H7 (cell line): ENCODE measurements at regions not wholly inside any gene's neighbourhood (a gene's known extent, or its start where the extent isn't known, plus 50 kb on each side); places are given as distances from the start of the nearest gene placed in this dataset.
"Not testable (repeated sequence)": the region's sequence is repeated elsewhere in the genome, so short reads cannot be mapped to it uniquely, and the experiment has no call there.

ENCODE experiments used
- DNase-seq: peaks from one replicate; pipeline ENCODE4 v3.0.0; 2012
- H3K27me3 ChIP-seq: 2 replicates; pipeline ENCODE4 v1.6.0; 2011; ENCODE audit warnings: mild to moderate bottlenecking, low read length; ENCODE audit not compliant: control insufficient read depth, insufficient read depth
- H3K36me3 ChIP-seq: replicated peaks from 2 replicates; pipeline ENCODE4 v1.5.1; 2011; ENCODE audit warnings: low read length; ENCODE audit not compliant: control insufficient read depth, insufficient read depth
- H3K4me3 ChIP-seq: 2 replicates; pipeline ENCODE4 v1.5.1; 2011; ENCODE audit warnings: low read depth, mild to moderate bottlenecking, control low read depth, low read length, moderate library complexity; ENCODE audit not compliant: insufficient read depth

GRCh38 chr2:36302911-36303310, 52.7 kb upstream of the CRIM1 start:
- DNase-seq: no peak
- no peak overlapping the region for H3K4me3 ChIP-seq
- no peaks in the 10 kb centered on the region for H3K27me3 ChIP-seq
- H3K36me3 ChIP-seq: no peaks in the 10 kb centered on the region

- DNase-seq: no peak
- Histone ChIP-seq H3K27me3 (no peaks in the 10 kb centered on the region), H3K36me3 (no peaks in the 10 kb centered on the region), H3K4me3 (no peak overlapping the region)
These were observed 53.7 kb upstream of the CRIM1 start for GRCh38 chr2:36301843-36302242.

DNA sequence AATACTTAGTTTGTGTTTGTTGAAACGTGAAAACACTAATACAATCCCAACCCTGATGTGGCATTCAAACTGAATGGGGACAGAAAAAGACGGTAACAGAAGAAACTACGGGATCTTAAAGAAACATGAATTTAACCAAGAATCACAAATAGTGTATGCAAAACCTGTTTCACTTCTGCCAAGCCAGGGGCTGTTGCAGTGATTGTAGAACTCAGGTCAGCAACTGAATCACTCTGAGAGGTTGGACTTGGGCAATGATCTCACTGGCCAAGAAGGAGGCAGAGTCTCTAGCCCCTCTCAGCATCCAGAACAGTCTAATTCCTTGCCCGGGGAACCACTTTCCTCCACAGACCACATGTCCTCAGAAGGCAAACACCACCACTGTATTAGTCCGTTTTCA, 54.9 kb upstream of the CRIM1 start:
- Histone ChIP-seq H3K27me3 (no peaks in the 10 kb centered on the region), H3K4me3 (no peak overlapping the region), H3K36me3 (no peaks in the 10 kb centered on the region)
- no peak for DNase-seq

- DNase-seq: peak; percentile 13
- no peak overlapping the region for H3K4me3 ChIP-seq
- no peaks in the 10 kb centered on the region for H3K36me3 ChIP-seq
- H3K27me3 ChIP-seq: no peaks in the 10 kb centered on the region
These were observed 58.8 kb upstream of the CRIM1 start for GRCh38 chr2:36296798-36297197.

GRCh38 chr2:36294316-36294721, 61.3 kb upstream of the CRIM1 start:
- Histone ChIP-seq H3K27me3 (no peaks in the 10 kb centered on the region), H3K4me3 (no peak overlapping the region), H3K36me3 (no peaks in the 10 kb centered on the region)
- no peak for DNase-seq

GRCh38 chr2:36290306-36290856, 65.2 kb upstream of the CRIM1 start:
- no peak overlapping the region for H3K4me3 ChIP-seq
- H3K36me3 ChIP-seq: no peaks in the 10 kb centered on the region
- no peak for DNase-seq
- no peaks in the 10 kb centered on the region for H3K27me3 ChIP-seq

GRCh38 chr2:36289731-36290130, 65.8 kb upstream of the CRIM1 start:
- DNase-seq: no peak
- Histone ChIP-seq H3K4me3 (no peak overlapping the region), H3K36me3 (no peaks in the 10 kb centered on the region), H3K27me3 (no peaks in the 10 kb centered on the region)

- Histone ChIP-seq H3K27me3 (no peaks in the 10 kb centered on the region), H3K36me3 (no peaks in the 10 kb centered on the region)
- no peak for DNase-seq
These were observed 68.0 kb upstream of the CRIM1 start for GRCh38 chr2:36287363-36288275.

GRCh38 chr2:36279506-36279905, 76.1 kb upstream of the CRIM1 start:
- not testable (repeated sequence) for H3K4me3 ChIP-seq, H3K27me3 ChIP-seq, DNase-seq, H3K36me3 ChIP-seq

More at GRCh38 chr2:36287363-36288275, 68.0 kb upstream of the CRIM1 start:
- H3K4me3 ChIP-seq: no peak overlapping the region

DNA sequence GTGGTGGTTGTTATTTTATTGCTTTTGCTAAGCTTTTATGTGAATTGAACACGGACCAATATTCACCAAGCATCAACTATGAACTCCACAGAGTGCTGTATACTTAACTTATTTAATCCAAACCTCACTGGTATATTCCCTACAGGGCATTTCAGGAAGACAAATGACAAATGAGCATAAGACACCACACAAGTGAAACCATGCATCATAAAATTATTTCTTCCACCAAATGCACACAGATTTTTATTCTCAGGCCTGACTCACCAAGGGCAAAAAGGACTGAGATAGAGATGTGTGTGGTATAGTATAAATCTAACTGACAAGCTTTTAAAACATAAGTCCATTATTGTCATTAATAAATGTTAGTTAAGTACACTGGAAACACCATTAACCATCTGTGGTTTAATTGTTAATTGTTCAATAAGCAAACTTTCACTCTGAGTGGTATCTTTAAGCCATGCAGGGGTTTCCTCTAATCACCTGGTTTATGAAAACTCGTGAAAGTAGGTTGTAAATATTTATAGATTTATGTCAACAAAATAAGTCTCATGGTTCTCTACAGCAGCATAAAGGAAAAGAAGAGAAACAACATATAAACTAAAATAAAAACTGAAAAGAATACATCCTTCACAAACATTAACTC, 77.6 kb upstream of the CRIM1 start:
- no peak for DNase-seq
- Histone ChIP-seq H3K36me3 (no peaks in the 10 kb centered on the region), H3K4me3 (no peak overlapping the region), H3K27me3 (no peaks in the 10 kb centered on the region)

GRCh38 chr2:36277146-36277808, 78.3 kb upstream of the CRIM1 start:
- Histone ChIP-seq H3K36me3 (no peaks in the 10 kb centered on the region), H3K27me3 (no peaks in the 10 kb centered on the region), H3K4me3 (no peak overlapping the region)
- DNase-seq: no peak

DNA sequence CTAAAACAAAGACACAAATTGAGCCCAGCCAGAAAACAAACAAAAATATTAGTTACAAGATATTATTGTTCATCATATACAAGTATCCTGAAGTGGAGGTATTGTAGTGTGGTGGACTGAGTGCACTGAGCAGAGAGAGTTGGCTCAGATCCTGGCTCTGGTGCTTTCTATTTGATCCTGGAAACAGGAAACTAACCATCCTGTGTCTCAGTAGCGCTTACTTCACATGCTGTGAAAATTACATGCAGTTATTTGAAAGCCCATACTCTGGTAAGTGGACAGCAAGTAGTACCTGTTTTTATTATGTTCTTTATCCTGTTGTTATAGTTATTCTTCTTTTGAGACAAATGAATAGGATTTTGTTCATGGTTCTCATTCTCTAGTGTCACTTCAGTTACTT, 84.3 kb upstream of the CRIM1 start:
- no peak for DNase-seq
- H3K4me3 ChIP-seq: no peak overlapping the region
- H3K27me3 ChIP-seq: no peaks in the 10 kb centered on the region
- no peaks in the 10 kb centered on the region for H3K36me3 ChIP-seq

DNA sequence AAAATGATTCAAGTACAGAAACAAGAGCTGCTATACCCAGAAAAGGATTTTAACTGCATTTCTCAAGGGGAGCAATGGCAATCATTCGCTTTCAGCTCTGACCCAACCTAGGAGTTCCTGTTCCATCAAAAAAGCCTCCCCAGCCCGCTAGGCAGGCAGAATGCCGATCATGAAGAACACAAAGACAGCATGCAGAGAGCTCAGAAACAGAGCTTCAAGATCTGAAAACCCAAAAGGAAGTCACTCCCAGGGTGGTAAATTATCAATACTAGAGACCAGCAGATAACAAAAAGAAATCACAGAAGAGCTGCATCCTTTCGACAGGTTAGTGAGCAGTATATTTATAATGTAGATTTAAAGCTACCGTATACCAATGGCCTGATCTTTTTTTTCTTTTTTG, 84.8 kb upstream of the CRIM1 start:
- Histone ChIP-seq H3K27me3 (no peaks in the 10 kb centered on the region), H3K4me3 (no peak overlapping the region), H3K36me3 (no peaks in the 10 kb centered on the region)
- DNase-seq: peak; percentile 10

DNA sequence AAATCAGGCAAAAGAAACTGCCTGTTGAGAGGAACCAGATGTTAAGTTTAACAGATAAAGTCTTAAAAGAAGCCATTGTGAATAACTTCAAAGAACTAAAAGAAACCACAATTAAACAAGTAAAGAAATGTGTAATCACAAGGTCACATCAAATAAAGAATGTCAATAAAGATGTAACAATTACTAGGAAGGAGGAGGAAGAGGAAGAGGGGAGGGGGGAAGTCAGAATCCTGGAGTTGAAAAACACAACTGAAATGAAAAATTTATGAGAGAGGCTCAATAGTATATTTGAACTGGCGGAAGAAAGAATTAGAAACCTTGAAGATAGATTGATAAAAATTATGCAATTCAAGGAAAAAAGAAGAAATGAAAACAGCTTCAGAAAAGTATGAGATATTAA, 88.4 kb upstream of the CRIM1 start:
- DNase-seq: no peak
- no peaks in the 10 kb centered on the region for H3K27me3 ChIP-seq
- no peak overlapping the region for H3K4me3 ChIP-seq
- no peaks in the 10 kb centered on the region for H3K36me3 ChIP-seq
